ENCODE measurements at regions not wholly inside any gene's neighbourhood (a gene's known extent, or its start where the extent isn't known, plus 50 kb on each side); places are given as distances from the start of the nearest gene placed in this dataset.
"Not testable (repeated sequence)": the region's sequence is repeated elsewhere in the genome, so short reads cannot be mapped to it uniquely, and the experiment has no call there.

- Histone ChIP-seq H3K36me3 (ENCODE audit: control insufficient read depth in 5 of 5, insufficient read depth in 5 of 5, low read length in 5 of 5) (no peaks in the 10 kb centered on the region), H3K4me1 (ENCODE audit: control insufficient read depth in 5 of 5, insufficient read depth in 5 of 5, low read length in 5 of 5) (no peaks in the 10 kb centered on the region), H3K9me3 (ENCODE audit: control insufficient read depth in 5 of 5, low read length in 5 of 5) (no peaks in the 10 kb centered on the region), H3K4me3 (ENCODE audit: low read depth in 1 of 5, low read length in 5 of 5) (no peak overlapping the region), H3K27me3 (ENCODE audit: control insufficient read depth in 5 of 5, insufficient read depth in 4 of 5, low read length in 5 of 5) (no peaks in the 10 kb centered on the region), H3K27ac (ENCODE audit: low read depth, low read length) (no peak overlapping the region), H3K9ac (ENCODE audit: low read length in 5 of 5) (no peak overlapping the region)
Observed at GRCh38 chr6:63458480-63459115, 113.7 kb upstream of the LOC128125822 start.

DNA sequence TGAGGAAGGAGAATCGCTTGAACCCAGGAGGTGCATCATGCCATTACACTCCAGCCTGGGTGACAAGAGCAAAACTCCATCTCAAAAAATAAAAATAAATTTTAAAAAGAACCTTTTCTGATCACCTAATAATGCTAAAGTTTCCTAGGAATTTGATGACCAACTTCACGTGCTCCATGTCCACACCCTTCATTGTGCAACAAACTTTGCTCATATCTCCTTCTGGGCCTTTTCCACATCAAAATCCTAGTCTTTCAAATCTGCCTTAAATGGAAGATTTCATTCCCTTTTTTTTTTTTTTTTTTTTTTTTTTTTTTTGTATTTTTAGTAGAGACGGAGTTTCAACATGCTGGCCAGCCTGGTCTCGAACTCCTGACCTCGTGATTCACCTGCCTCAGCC lies 112.5 kb upstream of the LOC128125822 start:
- Histone ChIP-seq H3K9ac (ENCODE audit: low read length in 5 of 5) (no peak overlapping the region), H3K9me3 (ENCODE audit: control insufficient read depth in 5 of 5, low read length in 5 of 5) (no peaks in the 10 kb centered on the region), H3K4me1 (ENCODE audit: control insufficient read depth in 5 of 5, insufficient read depth in 5 of 5, low read length in 5 of 5) (no peaks in the 10 kb centered on the region), H3K36me3 (ENCODE audit: control insufficient read depth in 5 of 5, insufficient read depth in 5 of 5, low read length in 5 of 5) (no peaks in the 10 kb centered on the region), H3K27me3 (ENCODE audit: control insufficient read depth in 5 of 5, insufficient read depth in 4 of 5, low read length in 5 of 5) (no peaks in the 10 kb centered on the region), H3K4me3 (ENCODE audit: low read depth in 1 of 5, low read length in 5 of 5) (no peak overlapping the region), H3K27ac (ENCODE audit: low read depth, low read length) (no peak overlapping the region)

- Histone ChIP-seq H3K9ac (ENCODE audit: low read length in 5 of 5) (no peak overlapping the region), H3K9me3 (ENCODE audit: control insufficient read depth in 5 of 5, low read length in 5 of 5) (no peaks in the 10 kb centered on the region), H3K27ac (ENCODE audit: low read depth, low read length) (no peak overlapping the region), H3K4me3 (ENCODE audit: low read depth in 1 of 5, low read length in 5 of 5) (no peak overlapping the region), H3K4me1 (ENCODE audit: control insufficient read depth in 5 of 5, insufficient read depth in 5 of 5, low read length in 5 of 5) (no peaks in the 10 kb centered on the region), H3K36me3 (ENCODE audit: control insufficient read depth in 5 of 5, insufficient read depth in 5 of 5, low read length in 5 of 5) (no peaks in the 10 kb centered on the region), H3K27me3 (ENCODE audit: control insufficient read depth in 5 of 5, insufficient read depth in 4 of 5, low read length in 5 of 5) (no peaks in the 10 kb centered on the region)
Observed at GRCh38 chr6:63460971-63461370, 111.3 kb upstream of the LOC128125822 start.

DNA sequence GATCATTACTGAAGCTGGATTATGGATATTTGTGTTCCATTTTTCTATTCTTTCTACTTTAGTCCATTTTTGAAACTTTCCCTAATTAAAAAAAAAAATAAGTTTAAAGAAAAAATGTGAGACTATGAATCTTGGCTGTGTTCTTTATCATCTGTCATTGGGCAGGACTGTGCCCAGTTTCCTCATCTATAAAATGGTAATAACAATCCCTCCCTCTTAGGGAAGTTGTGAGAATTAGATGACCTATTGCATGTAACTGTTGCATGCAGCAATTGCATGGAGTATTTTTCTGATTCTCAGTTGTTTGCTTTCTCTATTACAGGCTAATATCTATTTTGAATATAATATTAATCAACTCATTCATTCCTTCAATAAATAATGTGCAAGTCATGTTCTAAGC lies 108.2 kb upstream of the LOC128125822 start:
- Histone ChIP-seq H3K36me3 (ENCODE audit: control insufficient read depth in 5 of 5, insufficient read depth in 5 of 5, low read length in 5 of 5) (no peaks in the 10 kb centered on the region), H3K9me3 (ENCODE audit: control insufficient read depth in 5 of 5, low read length in 5 of 5) (no peaks in the 10 kb centered on the region), H3K27ac (ENCODE audit: low read depth, low read length) (no peak overlapping the region), H3K27me3 (ENCODE audit: control insufficient read depth in 5 of 5, insufficient read depth in 4 of 5, low read length in 5 of 5) (no peaks in the 10 kb centered on the region), H3K9ac (ENCODE audit: low read length in 5 of 5) (no peak overlapping the region), H3K4me1 (ENCODE audit: control insufficient read depth in 5 of 5, insufficient read depth in 5 of 5, low read length in 5 of 5) (no peaks in the 10 kb centered on the region), H3K4me3 (ENCODE audit: low read depth in 1 of 5, low read length in 5 of 5) (no peak overlapping the region)

DNA sequence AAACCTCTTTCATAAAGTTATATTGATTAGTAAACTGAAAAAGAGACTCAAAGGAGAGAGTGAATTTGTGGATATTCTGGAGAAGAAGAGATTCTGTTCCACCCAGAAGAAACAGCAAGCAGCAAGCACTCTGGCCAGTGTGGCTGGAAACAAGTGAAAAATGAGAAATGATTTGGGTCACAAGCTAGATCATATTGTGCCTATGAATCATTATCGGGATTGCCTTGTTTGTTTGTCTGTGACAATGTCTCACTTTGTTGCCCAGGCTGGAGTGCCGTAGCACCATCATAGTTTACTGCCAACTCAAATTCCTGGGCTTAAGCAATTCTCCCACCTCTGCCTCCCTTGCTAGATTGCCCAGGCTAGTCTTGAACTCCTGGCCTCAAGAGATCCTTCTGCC lies 106.5 kb upstream of the LOC128125822 start:
- H3K27me3 ChIP-seq (ENCODE audit: control insufficient read depth in 5 of 5, insufficient read depth in 4 of 5, low read length in 5 of 5), result no peaks in the 10 kb centered on the region
- no peaks in the 10 kb centered on the region for H3K9me3 ChIP-seq (ENCODE audit: control insufficient read depth in 5 of 5, low read length in 5 of 5)
- no peaks in the 10 kb centered on the region for H3K4me1 ChIP-seq (ENCODE audit: control insufficient read depth in 5 of 5, insufficient read depth in 5 of 5, low read length in 5 of 5)
- H3K4me3 ChIP-seq (ENCODE audit: low read depth in 1 of 5, low read length in 5 of 5), result no peak overlapping the region
- H3K27ac ChIP-seq (ENCODE audit: low read depth, low read length), result no peak overlapping the region
- H3K9ac ChIP-seq (ENCODE audit: low read length in 5 of 5), result no peak overlapping the region
- no peaks in the 10 kb centered on the region for H3K36me3 ChIP-seq (ENCODE audit: control insufficient read depth in 5 of 5, insufficient read depth in 5 of 5, low read length in 5 of 5)

- no peaks in the 10 kb centered on the region for H3K36me3 ChIP-seq (ENCODE audit: control insufficient read depth in 5 of 5, insufficient read depth in 5 of 5, low read length in 5 of 5)
- H3K27me3 ChIP-seq (ENCODE audit: control insufficient read depth in 5 of 5, insufficient read depth in 4 of 5, low read length in 5 of 5), result no peaks in the 10 kb centered on the region
- H3K9me3 ChIP-seq (ENCODE audit: control insufficient read depth in 5 of 5, low read length in 5 of 5), result no peaks in the 10 kb centered on the region
- H3K27ac ChIP-seq (ENCODE audit: low read depth, low read length), result no peak overlapping the region
- H3K9ac ChIP-seq (ENCODE audit: low read length in 5 of 5), result no peak overlapping the region
- H3K4me1 ChIP-seq (ENCODE audit: control insufficient read depth in 5 of 5, insufficient read depth in 5 of 5, low read length in 5 of 5), result no peaks in the 10 kb centered on the region
- no peak overlapping the region for H3K4me3 ChIP-seq (ENCODE audit: low read depth in 1 of 5, low read length in 5 of 5)
Observed at GRCh38 chr6:63466242-63466733, 106.0 kb upstream of the LOC128125822 start.

DNA sequence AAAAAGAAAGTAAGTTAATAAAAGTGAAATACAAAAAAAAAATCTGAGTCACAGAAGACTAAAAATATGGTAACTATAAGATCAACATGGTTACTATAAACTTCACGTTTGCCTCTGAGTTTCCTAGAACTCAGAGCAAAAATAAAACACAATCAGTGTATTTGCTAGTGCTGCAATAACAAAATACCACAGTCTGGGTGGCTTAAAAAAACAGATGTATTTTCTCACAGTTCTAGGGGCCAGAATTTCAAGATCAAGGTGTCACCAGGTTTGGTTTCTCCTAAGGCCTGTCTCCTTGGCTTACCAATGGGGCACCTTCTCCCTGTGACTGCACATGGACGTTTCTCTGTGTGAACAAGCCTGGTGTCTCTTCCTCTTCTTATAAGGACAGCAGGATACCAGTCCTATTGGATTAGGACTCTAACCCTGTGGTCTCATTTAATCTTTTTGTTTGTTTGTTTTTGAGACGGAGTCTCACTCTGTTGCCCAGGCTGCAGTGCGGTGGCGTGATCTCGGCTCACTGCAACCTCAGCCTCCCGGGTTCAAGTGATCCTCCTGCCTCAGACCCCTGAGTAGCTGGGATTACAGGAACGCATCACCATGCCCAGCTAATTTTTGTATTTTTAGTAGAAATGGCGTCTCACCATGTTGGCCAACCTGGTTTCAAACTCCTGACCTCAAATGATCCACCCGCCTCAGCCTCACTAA lies 104.9 kb upstream of the LOC128125822 start:
- Histone ChIP-seq H3K27me3 (ENCODE audit: control insufficient read depth in 5 of 5, insufficient read depth in 4 of 5, low read length in 5 of 5) (no peaks in the 10 kb centered on the region), H3K9ac (ENCODE audit: low read length in 5 of 5) (no peak overlapping the region), H3K4me3 (ENCODE audit: low read depth in 1 of 5, low read length in 5 of 5) (no peak overlapping the region), H3K9me3 (ENCODE audit: control insufficient read depth in 5 of 5, low read length in 5 of 5) (no peaks in the 10 kb centered on the region), H3K4me1 (ENCODE audit: control insufficient read depth in 5 of 5, insufficient read depth in 5 of 5, low read length in 5 of 5) (no peaks in the 10 kb centered on the region), H3K36me3 (ENCODE audit: control insufficient read depth in 5 of 5, insufficient read depth in 5 of 5, low read length in 5 of 5) (no peaks in the 10 kb centered on the region), H3K27ac (ENCODE audit: low read depth, low read length) (no peak overlapping the region)

- H3K4me3 ChIP-seq (ENCODE audit: low read depth in 1 of 5, low read length in 5 of 5); H3K9ac ChIP-seq (ENCODE audit: low read length in 5 of 5); H3K27ac ChIP-seq (ENCODE audit: low read depth, low read length); H3K27me3 ChIP-seq (ENCODE audit: control insufficient read depth in 5 of 5, insufficient read depth in 4 of 5, low read length in 5 of 5); H3K9me3 ChIP-seq (ENCODE audit: control insufficient read depth in 5 of 5, low read length in 5 of 5); H3K36me3 ChIP-seq (ENCODE audit: control insufficient read depth in 5 of 5, insufficient read depth in 5 of 5, low read length in 5 of 5): not testable (repeated sequence)
- peaks cover 0 to 13% (median 4%) of the 10 kb centered on the region in 5 donors for H3K4me1 ChIP-seq (ENCODE audit: control insufficient read depth in 5 of 5, insufficient read depth in 5 of 5, low read length in 5 of 5)
Observed at GRCh38 chr6:63471145-63471544, 101.1 kb upstream of the LOC128125822 start.

- Histone ChIP-seq H3K27ac (ENCODE audit: low read depth, low read length) (no peak overlapping the region), H3K4me3 (ENCODE audit: low read depth in 1 of 5, low read length in 5 of 5) (no peak overlapping the region), H3K9ac (ENCODE audit: low read length in 5 of 5) (no peak overlapping the region), H3K27me3 (ENCODE audit: control insufficient read depth in 5 of 5, insufficient read depth in 4 of 5, low read length in 5 of 5) (no peaks in the 10 kb centered on the region), H3K4me1 (ENCODE audit: control insufficient read depth in 5 of 5, insufficient read depth in 5 of 5, low read length in 5 of 5) (peaks cover 0 to 18% (median 6%) of the 10 kb centered on the region in 5 donors), H3K9me3 (ENCODE audit: control insufficient read depth in 5 of 5, low read length in 5 of 5) (no peaks in the 10 kb centered on the region), H3K36me3 (ENCODE audit: control insufficient read depth in 5 of 5, insufficient read depth in 5 of 5, low read length in 5 of 5) (no peaks in the 10 kb centered on the region)
Observed at GRCh38 chr6:63471654-63472053, 100.6 kb upstream of the LOC128125822 start.

- Histone ChIP-seq H3K4me3 (ENCODE audit: low read depth in 1 of 5, low read length in 5 of 5) (no peak overlapping the region), H3K4me1 (ENCODE audit: control insufficient read depth in 5 of 5, insufficient read depth in 5 of 5, low read length in 5 of 5) (peaks cover 0 to 18% (median 6%) of the 10 kb centered on the region in 5 donors), H3K36me3 (ENCODE audit: control insufficient read depth in 5 of 5, insufficient read depth in 5 of 5, low read length in 5 of 5) (no peaks in the 10 kb centered on the region), H3K27me3 (ENCODE audit: control insufficient read depth in 5 of 5, insufficient read depth in 4 of 5, low read length in 5 of 5) (no peaks in the 10 kb centered on the region), H3K27ac (ENCODE audit: low read depth, low read length) (peak overlapping the region; percentile 51), H3K9me3 (ENCODE audit: control insufficient read depth in 5 of 5, low read length in 5 of 5) (no peaks in the 10 kb centered on the region), H3K9ac (ENCODE audit: low read length in 5 of 5) (no peak overlapping the region)
Observed at GRCh38 chr6:63475707-63476106, 96.6 kb upstream of the LOC128125822 start.
